ENCODE measurements at regions not wholly inside any gene's neighbourhood (a gene's known extent, or its start where the extent isn't known, plus 50 kb on each side); places are given as distances from the start of the nearest gene placed in this dataset.

GRCh38 chr12:34336619-34337465 lies 314.5 kb downstream of the ALG10 start:
- no peak overlapping the region for H3K27ac ChIP-seq
- no peak for DNase-seq (ENCODE audit: extremely low spot score in 2 of 2)
- H3K36me3 ChIP-seq, result no peaks in the 10 kb centered on the region
- TF ChIP-seq POLR2A (IDR thresholded peaks at IDR 0.05) (no peak), POLR2AphosphoS5 (IDR thresholded peaks at IDR 0.05; ENCODE audit: insufficient read depth in 1 of 2, low read depth in 1 of 2) (no peak), CTCF (IDR thresholded peaks at IDR 0.05) (no peak)
- H3K4me3 ChIP-seq, result no peak overlapping the region
- intact Hi-C loops (cut with DNase I), result no loop called here
- no peaks in the 10 kb centered on the region for H3K4me1 ChIP-seq
- H3K9me3 ChIP-seq, result no peaks in the 10 kb centered on the region
- no peaks in the 10 kb centered on the region for H3K27me3 ChIP-seq

- H3K36me3 ChIP-seq, result no peaks in the 10 kb centered on the region
- intact Hi-C loops (cut with DNase I), result no loop called here
- H3K4me1 ChIP-seq, result no peaks in the 10 kb centered on the region
- H3K4me3 ChIP-seq, result no peak overlapping the region
- H3K27me3 ChIP-seq, result no peaks in the 10 kb centered on the region
- TF ChIP-seq POLR2A (IDR thresholded peaks at IDR 0.05) (no peak), POLR2AphosphoS5 (IDR thresholded peaks at IDR 0.05; ENCODE audit: insufficient read depth in 1 of 2, low read depth in 1 of 2) (no peak), CTCF (IDR thresholded peaks at IDR 0.05) (no peak)
- H3K9me3 ChIP-seq, result no peaks in the 10 kb centered on the region
- no peak overlapping the region for H3K27ac ChIP-seq
- no peak for DNase-seq (ENCODE audit: extremely low spot score in 2 of 2)
Measured at GRCh38 chr12:34338751-34339150, 316.5 kb downstream of the ALG10 start.

- TF ChIP-seq POLR2A (IDR thresholded peaks at IDR 0.05) (no peak), POLR2AphosphoS5 (IDR thresholded peaks at IDR 0.05; ENCODE audit: insufficient read depth in 1 of 2, low read depth in 1 of 2) (no peak), CTCF (IDR thresholded peaks at IDR 0.05) (no peak)
- H3K36me3 ChIP-seq, result no peaks in the 10 kb centered on the region
- H3K4me3 ChIP-seq, result no peak overlapping the region
- H3K4me1 ChIP-seq, result no peaks in the 10 kb centered on the region
- no peaks in the 10 kb centered on the region for H3K27me3 ChIP-seq
- intact Hi-C loops (cut with DNase I), result no loop called here
- H3K27ac ChIP-seq, result no peak overlapping the region
- H3K9me3 ChIP-seq, result no peaks in the 10 kb centered on the region
- DNase-seq (ENCODE audit: extremely low spot score in 2 of 2), result no peak
Measured at GRCh38 chr12:34339922-34340321, 317.6 kb downstream of the ALG10 start.

GRCh38 chr12:34340534-34341361 lies 318.5 kb downstream of the ALG10 start:
- Histone ChIP-seq H3K9me3 (no peaks in the 10 kb centered on the region), H3K4me1 (no peaks in the 10 kb centered on the region), H3K36me3 (no peaks in the 10 kb centered on the region), H3K27ac (no peak overlapping the region), H3K27me3 (no peaks in the 10 kb centered on the region), H3K4me3 (no peak overlapping the region)
- DNase-seq (ENCODE audit: extremely low spot score in 2 of 2), result no peak
- TF ChIP-seq POLR2A (IDR thresholded peaks at IDR 0.05) (no peak), POLR2AphosphoS5 (IDR thresholded peaks at IDR 0.05; ENCODE audit: insufficient read depth in 1 of 2, low read depth in 1 of 2) (no peak), CTCF (IDR thresholded peaks at IDR 0.05) (no peak)
- intact Hi-C loops (cut with DNase I), result no loop called here

All from vagina (tissue), 2 donors.